ENCODE measurements at regions not wholly inside any gene's neighbourhood (a gene's known extent, or its start where the extent isn't known, plus 50 kb on each side); places are given as distances from the start of the nearest gene placed in this dataset.

GRCh38 chr7:136064081-136064480 is 86.9 kb upstream of the MTPN start:
- Mint-ChIP-seq H3K27me3 (ENCODE audit: low read depth) (peaks cover 3% of the 10 kb centered on the region), H3K36me3 (ENCODE audit: low read depth) (no peaks in the 10 kb centered on the region), H3K27ac (peak overlapping the region; percentile 27 to 90 (median 72)), H3K4me1 (peaks cover 54% of the 10 kb centered on the region), H3K9me3 (peaks cover 3% of the 10 kb centered on the region), H3K4me3 (no peak overlapping the region)
- no peak for TF ChIP-seq CTCF (IDR thresholded peaks at IDR 0.05; ENCODE audit: unreplicated experiment in 3 of 3)

- Mint-ChIP-seq H3K27ac (peak overlapping the region; percentile 72 to 90 (median 86)), H3K9me3 (peaks cover 3% of the 10 kb centered on the region), H3K27me3 (ENCODE audit: low read depth) (peaks cover 3% of the 10 kb centered on the region), H3K4me3 (peak overlapping the region in 1 of 3 experiments; percentile 14), H3K36me3 (ENCODE audit: low read depth) (no peaks in the 10 kb centered on the region), H3K4me1 (peaks cover 62% of the 10 kb centered on the region)
- TF ChIP-seq CTCF (IDR thresholded peaks at IDR 0.05; ENCODE audit: unreplicated experiment in 3 of 3) = no peak
Observed at GRCh38 chr7:136063326-136063666, 86.1 kb upstream of the MTPN start.

- H3K27ac Mint-ChIP-seq = peak overlapping the region; percentile 72 to 90 (median 86)
- H3K4me1 Mint-ChIP-seq = peaks cover 63% of the 10 kb centered on the region
- H3K27me3 Mint-ChIP-seq (ENCODE audit: low read depth) = peaks cover 3% of the 10 kb centered on the region
- peak overlapping the region in 2 of 3 experiments; percentile 14 to 25 for H3K4me3 Mint-ChIP-seq
- peaks cover 3% of the 10 kb centered on the region for H3K9me3 Mint-ChIP-seq
- no peaks in the 10 kb centered on the region for H3K36me3 Mint-ChIP-seq (ENCODE audit: low read depth)
- TF ChIP-seq CTCF (IDR thresholded peaks at IDR 0.05; ENCODE audit: unreplicated experiment in 3 of 3) = no peak
Observed at GRCh38 chr7:136062625-136063325, 85.6 kb upstream of the MTPN start.

- Mint-ChIP-seq H3K36me3 (ENCODE audit: low read depth) (no peaks in the 10 kb centered on the region), H3K4me3 (no peak overlapping the region), H3K27ac (peak overlapping the region in 1 of 3 experiments; percentile 90), H3K9me3 (peaks cover 3% of the 10 kb centered on the region), H3K27me3 (ENCODE audit: low read depth) (peaks cover 3% of the 10 kb centered on the region), H3K4me1 (peaks cover 68% of the 10 kb centered on the region)
- TF ChIP-seq CTCF (IDR thresholded peaks at IDR 0.05; ENCODE audit: unreplicated experiment in 3 of 3) = no peak
Observed at GRCh38 chr7:136061433-136061832, 84.3 kb upstream of the MTPN start.

GRCh38 chr7:136058546-136058945 is 81.4 kb upstream of the MTPN start:
- no peak for TF ChIP-seq CTCF (IDR thresholded peaks at IDR 0.05; ENCODE audit: unreplicated experiment in 3 of 3)
- Mint-ChIP-seq H3K9me3 (no peaks in the 10 kb centered on the region), H3K4me1 (peaks cover 49% of the 10 kb centered on the region), H3K4me3 (no peak overlapping the region), H3K36me3 (ENCODE audit: low read depth) (no peaks in the 10 kb centered on the region), H3K27me3 (ENCODE audit: low read depth) (peaks cover 3% of the 10 kb centered on the region), H3K27ac (peak overlapping the region in 2 of 3 experiments; percentile 28 to 84)

GRCh38 chr7:136057509-136057908 is 80.3 kb upstream of the MTPN start:
- peaks cover 3% of the 10 kb centered on the region for H3K27me3 Mint-ChIP-seq (ENCODE audit: low read depth)
- no peak overlapping the region for H3K4me3 Mint-ChIP-seq
- TF ChIP-seq CTCF (IDR thresholded peaks at IDR 0.05; ENCODE audit: unreplicated experiment in 3 of 3) = no peak
- H3K9me3 Mint-ChIP-seq = no peaks in the 10 kb centered on the region
- H3K27ac Mint-ChIP-seq = peak overlapping the region in 1 of 3 experiments; percentile 45
- H3K4me1 Mint-ChIP-seq = peaks cover 39% of the 10 kb centered on the region
- H3K36me3 Mint-ChIP-seq (ENCODE audit: low read depth) = no peaks in the 10 kb centered on the region

Data from nephron (organoid).